Coronary artery (tissue), 2 donors: ENCODE measurements at regions not wholly inside any gene's neighbourhood (a gene's known extent, or its start where the extent isn't known, plus 50 kb on each side); places are given as distances from the start of the nearest gene placed in this dataset.

ENCODE experiments used
- DNase-seq: peaks from one replicate; pipeline ENCODE4 v3.0.0-alpha.2; 2017; ENCODE audit warnings: low spot score
- H3K27ac ChIP-seq, 2 donors: fragments of 200-600 bp; sonication (generic); one replicate each; pipeline ENCODE4 v1.5.1; 2016 to 2019
- H3K4me3 ChIP-seq: fragments of 200-600 bp; sonication (generic); 2 replicates; pipeline ENCODE4 v1.5.1; 2016; ENCODE audit warnings: mild to moderate bottlenecking, moderate library complexity
- TF ChIP-seq, protein P1 (sequence below): fragments of 200-600 bp; sonication (generic); IDR thresholded peaks from one replicate; pipeline ENCODE4 v1.5.1; 2019; ENCODE audit warnings: antibody characterized with exemption

DNA sequence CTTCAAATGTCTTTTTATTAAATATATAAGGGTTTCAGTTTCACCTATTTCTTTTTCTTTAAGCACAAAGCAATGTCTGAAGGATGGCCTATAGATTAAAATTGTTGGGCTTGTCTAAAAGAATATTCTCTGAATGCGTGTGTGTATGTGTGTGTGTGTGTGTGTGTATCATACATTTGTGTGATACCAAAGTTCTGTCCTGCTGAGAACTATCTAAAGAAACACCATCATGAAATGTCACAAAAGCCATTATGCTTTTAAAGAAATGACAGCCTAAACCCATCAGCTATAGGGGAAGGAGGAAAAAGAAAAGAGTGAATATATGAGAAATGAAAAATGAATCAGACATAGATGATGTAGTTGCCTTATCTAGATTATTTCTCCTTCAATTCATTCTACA, 1501.5 kb upstream of the TENM3 start:
- TF ChIP-seq, protein P1, sequence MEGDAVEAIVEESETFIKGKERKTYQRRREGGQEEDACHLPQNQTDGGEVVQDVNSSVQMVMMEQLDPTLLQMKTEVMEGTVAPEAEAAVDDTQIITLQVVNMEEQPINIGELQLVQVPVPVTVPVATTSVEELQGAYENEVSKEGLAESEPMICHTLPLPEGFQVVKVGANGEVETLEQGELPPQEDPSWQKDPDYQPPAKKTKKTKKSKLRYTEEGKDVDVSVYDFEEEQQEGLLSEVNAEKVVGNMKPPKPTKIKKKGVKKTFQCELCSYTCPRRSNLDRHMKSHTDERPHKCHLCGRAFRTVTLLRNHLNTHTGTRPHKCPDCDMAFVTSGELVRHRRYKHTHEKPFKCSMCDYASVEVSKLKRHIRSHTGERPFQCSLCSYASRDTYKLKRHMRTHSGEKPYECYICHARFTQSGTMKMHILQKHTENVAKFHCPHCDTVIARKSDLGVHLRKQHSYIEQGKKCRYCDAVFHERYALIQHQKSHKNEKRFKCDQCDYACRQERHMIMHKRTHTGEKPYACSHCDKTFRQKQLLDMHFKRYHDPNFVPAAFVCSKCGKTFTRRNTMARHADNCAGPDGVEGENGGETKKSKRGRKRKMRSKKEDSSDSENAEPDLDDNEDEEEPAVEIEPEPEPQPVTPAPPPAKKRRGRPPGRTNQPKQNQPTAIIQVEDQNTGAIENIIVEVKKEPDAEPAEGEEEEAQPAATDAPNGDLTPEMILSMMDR = no peak
- Histone ChIP-seq H3K27ac (no peak overlapping the region), H3K4me3 (no peak overlapping the region)
- no peak for DNase-seq

- DNase-seq = no peak
- TF ChIP-seq, protein P1 = no peak
- H3K4me3 ChIP-seq = no peak overlapping the region
- no peak overlapping the region for H3K27ac ChIP-seq
Observed at GRCh38 chr4:180745019-180745418, 1498.2 kb upstream of the TENM3 start.

DNA sequence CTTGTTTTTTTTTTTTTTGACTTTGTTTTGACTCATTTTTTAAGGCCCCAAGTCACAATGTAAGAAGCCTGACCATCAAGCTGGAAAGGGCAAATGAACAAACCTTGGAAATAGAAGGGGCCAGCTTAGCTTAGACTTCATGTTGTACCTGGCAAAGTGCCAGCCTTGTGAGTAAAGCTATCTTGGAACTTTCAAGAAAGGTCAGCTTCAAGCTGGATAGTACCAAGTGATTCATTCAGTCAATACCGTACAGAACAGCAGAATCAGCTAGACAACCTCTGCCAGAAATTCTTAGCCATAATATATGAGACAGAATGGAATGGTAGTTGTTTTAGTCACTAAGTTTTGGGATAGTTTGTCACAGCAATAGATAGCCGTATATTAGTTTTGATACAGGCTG, 1492.2 kb upstream of the TENM3 start:
- Histone ChIP-seq H3K4me3 (no peak overlapping the region), H3K27ac (no peak overlapping the region)
- no peak for DNase-seq
- TF ChIP-seq, protein P1 = no peak

- TF ChIP-seq, protein P1 = no peak
- H3K27ac ChIP-seq = no peak overlapping the region
Observed at GRCh38 chr4:180757927-180758326, 1485.3 kb upstream of the TENM3 start.

GRCh38 chr4:180766045-180766444, 1477.2 kb upstream of the TENM3 start:
- no peak for DNase-seq
- Histone ChIP-seq H3K27ac (no peak overlapping the region), H3K4me3 (no peak overlapping the region)
- TF ChIP-seq, protein P1 = no peak

More at GRCh38 chr4:180757927-180758326, 1485.3 kb upstream of the TENM3 start:
- no peak for DNase-seq
- H3K4me3 ChIP-seq = no peak overlapping the region

DNA sequence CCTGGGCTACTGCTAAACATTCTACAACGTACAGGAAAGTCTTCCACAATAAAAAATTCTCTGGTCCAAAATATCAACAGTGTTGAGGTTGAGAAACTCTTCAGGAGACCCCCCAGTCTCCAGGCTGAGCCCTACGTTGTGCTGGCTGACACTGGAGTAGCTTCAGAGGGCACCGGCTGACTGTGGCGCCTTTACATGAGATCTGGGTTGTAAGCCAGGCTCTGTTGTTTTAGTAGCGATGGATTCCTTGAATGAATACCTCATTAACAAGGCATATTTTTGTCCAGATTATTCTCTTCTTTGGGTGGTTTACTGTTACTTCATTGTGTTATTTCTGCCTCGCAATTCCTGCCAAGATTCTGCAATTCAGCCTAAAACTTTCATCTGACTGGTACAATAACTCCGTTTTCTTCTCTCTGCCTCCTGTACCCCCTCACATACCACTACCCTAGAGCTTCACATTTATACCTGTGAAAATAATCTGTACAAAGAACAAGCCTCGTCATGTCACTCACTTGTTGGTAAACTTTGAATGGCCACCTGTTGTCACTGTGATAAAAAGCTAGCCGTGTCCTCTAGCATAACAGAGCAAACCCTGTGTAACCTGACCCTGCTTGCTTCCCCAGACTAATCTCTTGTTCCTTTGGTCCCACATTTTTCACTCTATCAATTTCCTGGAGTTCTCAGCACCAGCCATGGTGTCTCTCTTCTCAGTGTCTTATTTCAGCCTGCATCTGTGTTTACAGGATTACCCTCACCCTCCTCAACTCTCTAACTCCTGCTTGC, 1476.1 kb upstream of the TENM3 start:
- no peak for DNase-seq

More for the DNA sequence above, 1476.1 kb upstream of the TENM3 start:
- Histone ChIP-seq H3K27ac (no peak overlapping the region), H3K4me3 (no peak overlapping the region)
- TF ChIP-seq, protein P1 = no peak
